HL-60 (cell line): ENCODE measurements at regions not wholly inside any gene's neighbourhood (a gene's known extent, or its start where the extent isn't known, plus 50 kb on each side); places are given as distances from the start of the nearest gene placed in this dataset.

ENCODE experiments used
- DNase-seq, 2 experiments: peaks; one replicate each; pipeline ENCODE4 v3.0.0-alpha.2; 2010 to 2020; ENCODE audit warnings: low read depth in 1 of 2, low spot score in 1 of 2
- H3K27ac ChIP-seq: fragments of 250-450 bp; sonication (Bioruptor Pico); replicated peaks from 2 replicates; pipeline ENCODE4 v1.5.1; 2020; ENCODE audit warnings: mild to moderate bottlenecking, moderate library complexity
- H3K27me3 ChIP-seq: fragments of 250-450 bp; sonication (Bioruptor Pico); 2 replicates; pipeline ENCODE4 v1.5.1; 2021; ENCODE audit warnings: mild to moderate bottlenecking, moderate library complexity; ENCODE audit not compliant: insufficient read depth, poor library complexity, severe bottlenecking
- H3K4me3 ChIP-seq: replicated peaks from 2 replicates; pipeline ENCODE4 v1.5.1; 2011; ENCODE audit warnings: mild to moderate bottlenecking, control low read depth, low read length; ENCODE audit not compliant: insufficient read depth
- CTCF ChIP-seq: IDR thresholded peaks from one replicate; pipeline ENCODE4 v1.5.1; 2011; ENCODE audit warnings: low read length, control low read depth, inconsistent platforms; ENCODE audit not compliant: insufficient read depth
- GABPA ChIP-seq: IDR thresholded peaks from 2 replicates; pipeline ENCODE4 v1.6.1; 2012; ENCODE audit warnings: low read depth
- POLR2AphosphoS5 ChIP-seq: IDR thresholded peaks from 2 replicates; pipeline ENCODE4 v1.6.1; 2012; ENCODE audit warnings: low read depth
- SPI1 ChIP-seq: IDR thresholded peaks from 2 replicates; pipeline ENCODE4 v1.6.1; 2012; ENCODE audit warnings: low read depth, mild to moderate bottlenecking, borderline replicate concordance
- TF ChIP-seq, protein P1 (sequence below): IDR thresholded peaks from 2 replicates; pipeline ENCODE4 v1.6.1; 2012; ENCODE audit warnings: low read depth; ENCODE audit not compliant: insufficient replicate concordance

GRCh38 chrX:44675362-44676024 lies 132.8 kb upstream of the FUNDC1 start:
- DNase-seq = no peak
- Histone ChIP-seq H3K27me3 (no peaks in the 10 kb centered on the region), H3K4me3 (no peak overlapping the region), H3K27ac (no peak overlapping the region)
- TF ChIP-seq GABPA (no peak), POLR2AphosphoS5 (no peak), SPI1 (no peak), CTCF (no peak)
- TF ChIP-seq, protein P1, sequence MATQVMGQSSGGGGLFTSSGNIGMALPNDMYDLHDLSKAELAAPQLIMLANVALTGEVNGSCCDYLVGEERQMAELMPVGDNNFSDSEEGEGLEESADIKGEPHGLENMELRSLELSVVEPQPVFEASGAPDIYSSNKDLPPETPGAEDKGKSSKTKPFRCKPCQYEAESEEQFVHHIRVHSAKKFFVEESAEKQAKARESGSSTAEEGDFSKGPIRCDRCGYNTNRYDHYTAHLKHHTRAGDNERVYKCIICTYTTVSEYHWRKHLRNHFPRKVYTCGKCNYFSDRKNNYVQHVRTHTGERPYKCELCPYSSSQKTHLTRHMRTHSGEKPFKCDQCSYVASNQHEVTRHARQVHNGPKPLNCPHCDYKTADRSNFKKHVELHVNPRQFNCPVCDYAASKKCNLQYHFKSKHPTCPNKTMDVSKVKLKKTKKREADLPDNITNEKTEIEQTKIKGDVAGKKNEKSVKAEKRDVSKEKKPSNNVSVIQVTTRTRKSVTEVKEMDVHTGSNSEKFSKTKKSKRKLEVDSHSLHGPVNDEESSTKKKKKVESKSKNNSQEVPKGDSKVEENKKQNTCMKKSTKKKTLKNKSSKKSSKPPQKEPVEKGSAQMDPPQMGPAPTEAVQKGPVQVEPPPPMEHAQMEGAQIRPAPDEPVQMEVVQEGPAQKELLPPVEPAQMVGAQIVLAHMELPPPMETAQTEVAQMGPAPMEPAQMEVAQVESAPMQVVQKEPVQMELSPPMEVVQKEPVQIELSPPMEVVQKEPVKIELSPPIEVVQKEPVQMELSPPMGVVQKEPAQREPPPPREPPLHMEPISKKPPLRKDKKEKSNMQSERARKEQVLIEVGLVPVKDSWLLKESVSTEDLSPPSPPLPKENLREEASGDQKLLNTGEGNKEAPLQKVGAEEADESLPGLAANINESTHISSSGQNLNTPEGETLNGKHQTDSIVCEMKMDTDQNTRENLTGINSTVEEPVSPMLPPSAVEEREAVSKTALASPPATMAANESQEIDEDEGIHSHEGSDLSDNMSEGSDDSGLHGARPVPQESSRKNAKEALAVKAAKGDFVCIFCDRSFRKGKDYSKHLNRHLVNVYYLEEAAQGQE = no peak

GRCh38 chrX:44674906-44675305 lies 132.2 kb upstream of the FUNDC1 start:
- Histone ChIP-seq H3K27ac (no peak overlapping the region), H3K4me3 (no peak overlapping the region), H3K27me3 (no peaks in the 10 kb centered on the region)
- DNase-seq = no peak
- TF ChIP-seq SPI1 (no peak), POLR2AphosphoS5 (no peak), GABPA (no peak), CTCF (no peak)
- TF ChIP-seq, protein P1 = no peak

GRCh38 chrX:44669626-44670025 lies 127.0 kb upstream of the FUNDC1 start:
- Histone ChIP-seq H3K27me3 (no peaks in the 10 kb centered on the region), H3K27ac (no peak overlapping the region), H3K4me3 (no peak overlapping the region)
- TF ChIP-seq, protein P1 = no peak
- no peak for TF ChIP-seq SPI1
- TF ChIP-seq CTCF = no peak
- TF ChIP-seq GABPA = no peak
- no peak for TF ChIP-seq POLR2AphosphoS5
- no peak for DNase-seq
